ENCODE measurements at regions not wholly inside any gene's neighbourhood (a gene's known extent, or its start where the extent isn't known, plus 50 kb on each side); places are given as distances from the start of the nearest gene placed in this dataset.

DNA sequence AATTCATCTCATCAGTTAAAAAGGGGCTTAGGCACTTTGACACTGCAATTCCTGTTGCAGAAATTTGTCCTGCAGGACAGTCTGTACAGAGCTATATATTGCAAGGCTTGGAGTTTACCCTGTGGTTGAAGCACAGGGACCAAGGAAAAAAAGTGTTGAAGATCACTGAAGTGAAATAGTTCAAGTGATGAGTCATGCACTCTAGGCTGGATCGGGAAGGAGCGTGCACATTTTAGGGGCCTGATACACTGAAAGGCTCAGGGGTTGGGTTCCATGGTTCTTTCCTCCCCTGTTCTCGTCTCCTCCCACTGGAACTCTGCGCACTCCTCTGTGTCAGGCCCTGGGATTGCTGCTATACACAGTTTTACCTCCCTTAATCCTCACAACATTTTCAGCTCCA, 104.9 kb upstream of the ARMCX2 start:
- no peak for TF ChIP-seq EZH2 (IDR thresholded peaks at IDR 0.05; ENCODE audit: borderline replicate concordance, low read depth, low read length, poor library complexity, severe bottlenecking)
- no peak for TF ChIP-seq CTCF (conservative IDR thresholded peaks at IDR 0.05; ENCODE audit: low read depth, low read length)
